Endodermal cell (in vitro differentiated cells): ENCODE measurements at regions not wholly inside any gene's neighbourhood (a gene's known extent, or its start where the extent isn't known, plus 50 kb on each side); places are given as distances from the start of the nearest gene placed in this dataset.

ENCODE experiments used
- DNase-seq: peaks from one replicate; pipeline ENCODE4 v3.0.0-alpha.2; 2017
- H3K27ac ChIP-seq: 2 replicates; pipeline ENCODE4 v1.5.1; 2013; ENCODE audit warnings: mild to moderate bottlenecking, low read depth, low read length, moderate library complexity
- H3K27me3 ChIP-seq: 2 replicates; pipeline ENCODE4 v1.6.1; 2013; ENCODE audit warnings: mild to moderate bottlenecking, low read length, moderate library complexity; ENCODE audit not compliant: insufficient read depth, control insufficient read depth, poor library complexity, severe bottlenecking
- H3K36me3 ChIP-seq: 2 replicates; pipeline ENCODE4 v1.7.0; 2013; ENCODE audit warnings: mild to moderate bottlenecking, low read length, moderate library complexity; ENCODE audit not compliant: control insufficient read depth, insufficient read depth
- H3K4me1 ChIP-seq: one replicate; pipeline ENCODE4 v1.7.0; 2013; ENCODE audit warnings: low read length; ENCODE audit not compliant: control insufficient read depth, insufficient read depth
- H3K4me3 ChIP-seq: 2 replicates; pipeline ENCODE4 v1.5.1; 2013; ENCODE audit warnings: mild to moderate bottlenecking, low read length, moderate library complexity
- H3K9ac ChIP-seq: 2 replicates; pipeline ENCODE4 v1.6.1; 2013; ENCODE audit warnings: mild to moderate bottlenecking, low read length, moderate library complexity; ENCODE audit not compliant: poor library complexity, severe bottlenecking; ENCODE audit errors: extremely low read depth
- H3K9me3 ChIP-seq: 2 replicates; pipeline ENCODE4 v1.6.1; 2013; ENCODE audit warnings: mild to moderate bottlenecking, low read length, moderate library complexity; ENCODE audit not compliant: control insufficient read depth
- H3K27ac Mint-ChIP-seq: 2 replicates; pipeline ENCODE4 v1.8.0; 2020; ENCODE audit warnings: mixed read lengths
- H3K27me3 Mint-ChIP-seq: 2 replicates; pipeline ENCODE4 v1.8.0; 2021; ENCODE audit warnings: mild to moderate bottlenecking, mixed read lengths; ENCODE audit not compliant: insufficient read depth
- H3K36me3 Mint-ChIP-seq: 2 replicates; pipeline ENCODE4 v1.8.0; 2020; ENCODE audit warnings: low read depth, mixed read lengths
- H3K4me1 Mint-ChIP-seq: 2 replicates; pipeline ENCODE4 v1.8.0; 2020; ENCODE audit warnings: mixed read lengths
- H3K4me3 Mint-ChIP-seq: 2 replicates; pipeline ENCODE4 v1.8.0; 2020; ENCODE audit warnings: mild to moderate bottlenecking, moderate library complexity, mixed read lengths
- H3K9me3 Mint-ChIP-seq: 2 replicates; pipeline ENCODE4 v1.8.0; 2020; ENCODE audit warnings: mild to moderate bottlenecking, mixed read lengths
- WGBS, 2 experiments: methylation state at CpG; one replicate each; pipeline versions ENCODE4 v1.1.5 to v1.1.7; 2013; ENCODE audit warnings: missing lambda C conversion rate in 2 of 2, mixed read lengths in 1 of 2; ENCODE audit not compliant: insufficient coverage in 1 of 2, insufficient read length in 1 of 2; 5-methylcytosine and 5-hydroxymethylcytosine counted together
- TF ChIP-seq, protein P1 (sequence below): fragments of 200-600 bp; sonication (generic); conservative IDR thresholded peaks from 2 replicates; pipeline ENCODE4 v1.5.0; 2021; ENCODE audit warnings: antibody characterized with exemption, mild to moderate bottlenecking

DNA sequence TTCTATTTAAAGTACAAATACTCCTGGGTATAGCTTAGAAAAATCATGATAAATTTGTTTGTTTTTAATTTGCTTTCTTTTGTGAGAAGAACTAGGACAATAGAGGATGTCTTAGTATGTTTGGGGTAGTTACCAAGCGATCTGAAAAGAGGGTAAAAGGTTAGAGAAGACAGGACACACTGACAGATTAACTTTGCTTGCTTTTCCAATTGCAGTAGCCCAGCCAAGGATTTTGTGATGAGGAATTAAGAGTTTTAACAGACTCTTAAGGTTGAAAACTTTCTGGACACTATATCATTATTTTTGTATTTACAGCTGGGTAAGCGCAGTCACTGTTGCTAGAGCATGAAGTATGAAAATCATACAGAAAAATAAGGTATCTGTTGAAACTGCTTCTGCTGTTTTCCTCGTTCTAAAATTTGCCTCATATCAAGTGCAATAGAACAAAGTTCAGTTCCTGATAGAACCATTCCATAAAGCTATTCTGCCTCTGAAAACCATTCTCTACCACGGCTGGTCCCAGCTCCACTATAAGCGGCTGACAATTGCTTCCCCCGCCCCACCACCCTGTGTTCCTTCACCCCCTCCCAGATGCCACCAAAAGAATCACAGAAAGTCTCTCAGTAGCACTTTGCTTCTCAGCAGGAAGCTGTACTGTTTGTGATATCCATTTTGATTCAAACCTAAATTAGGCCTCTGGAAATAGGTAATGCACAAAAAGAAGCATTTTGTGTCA lies 413.4 kb downstream of the BCAT1 start:
- H3K27ac Mint-ChIP-seq, result no peak overlapping the region
- Histone ChIP-seq H3K36me3 (no peaks in the 10 kb centered on the region), H3K9ac (no peak overlapping the region), H3K27ac (no peak overlapping the region), H3K4me3 (no peak overlapping the region), H3K4me1 (peaks cover 11% of the 10 kb centered on the region), H3K9me3 (no peaks in the 10 kb centered on the region), H3K27me3 (no peaks in the 10 kb centered on the region)
- H3K4me1 Mint-ChIP-seq, result peaks cover 40% of the 10 kb centered on the region
- 86 to 89% methylated on average over 4 to 6 of the region's 6 CpGs for WGBS, 2 experiments
- no peak overlapping the region for H3K4me3 Mint-ChIP-seq
- no peaks in the 10 kb centered on the region for H3K36me3 Mint-ChIP-seq
- no peak for DNase-seq
- H3K27me3 Mint-ChIP-seq, result no peaks in the 10 kb centered on the region
- TF ChIP-seq, protein P1, sequence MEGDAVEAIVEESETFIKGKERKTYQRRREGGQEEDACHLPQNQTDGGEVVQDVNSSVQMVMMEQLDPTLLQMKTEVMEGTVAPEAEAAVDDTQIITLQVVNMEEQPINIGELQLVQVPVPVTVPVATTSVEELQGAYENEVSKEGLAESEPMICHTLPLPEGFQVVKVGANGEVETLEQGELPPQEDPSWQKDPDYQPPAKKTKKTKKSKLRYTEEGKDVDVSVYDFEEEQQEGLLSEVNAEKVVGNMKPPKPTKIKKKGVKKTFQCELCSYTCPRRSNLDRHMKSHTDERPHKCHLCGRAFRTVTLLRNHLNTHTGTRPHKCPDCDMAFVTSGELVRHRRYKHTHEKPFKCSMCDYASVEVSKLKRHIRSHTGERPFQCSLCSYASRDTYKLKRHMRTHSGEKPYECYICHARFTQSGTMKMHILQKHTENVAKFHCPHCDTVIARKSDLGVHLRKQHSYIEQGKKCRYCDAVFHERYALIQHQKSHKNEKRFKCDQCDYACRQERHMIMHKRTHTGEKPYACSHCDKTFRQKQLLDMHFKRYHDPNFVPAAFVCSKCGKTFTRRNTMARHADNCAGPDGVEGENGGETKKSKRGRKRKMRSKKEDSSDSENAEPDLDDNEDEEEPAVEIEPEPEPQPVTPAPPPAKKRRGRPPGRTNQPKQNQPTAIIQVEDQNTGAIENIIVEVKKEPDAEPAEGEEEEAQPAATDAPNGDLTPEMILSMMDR, result no peak
- no peaks in the 10 kb centered on the region for H3K9me3 Mint-ChIP-seq

DNA sequence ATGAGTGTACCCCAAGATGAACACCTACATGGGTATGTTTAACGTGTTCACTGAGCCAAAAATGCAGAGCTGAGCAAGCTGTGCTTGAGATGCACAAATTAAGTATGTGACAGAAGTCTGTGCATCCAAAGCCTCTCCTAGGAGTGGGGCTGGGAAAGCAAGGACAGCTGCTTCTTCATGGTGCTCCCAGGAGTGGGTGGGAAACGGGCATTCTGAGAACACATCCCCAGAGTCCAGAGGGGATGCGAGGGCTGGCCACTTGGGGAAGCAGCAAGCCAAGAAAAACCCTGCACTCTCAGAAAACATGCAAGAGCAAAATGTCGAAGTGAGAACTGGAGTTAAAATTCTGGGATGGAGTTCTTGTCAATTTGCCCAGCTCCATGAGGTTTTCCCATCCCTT lies 414.3 kb downstream of the BCAT1 start:
- Histone ChIP-seq H3K4me1 (peaks cover 11% of the 10 kb centered on the region), H3K4me3 (no peak overlapping the region), H3K27ac (no peak overlapping the region), H3K9me3 (no peaks in the 10 kb centered on the region), H3K36me3 (no peaks in the 10 kb centered on the region), H3K9ac (no peak overlapping the region), H3K27me3 (no peaks in the 10 kb centered on the region)
- Mint-ChIP-seq H3K27me3 (no peaks in the 10 kb centered on the region), H3K27ac (no peak overlapping the region), H3K36me3 (no peaks in the 10 kb centered on the region), H3K4me1 (peaks cover 39% of the 10 kb centered on the region), H3K4me3 (no peak overlapping the region), H3K9me3 (no peaks in the 10 kb centered on the region)
- 74 to 86% methylated on average over 3 to 4 of the region's 4 CpGs for WGBS, 2 experiments
- TF ChIP-seq, protein P1, result peak; percentile 55
- DNase-seq, result peak; percentile 57

- Histone ChIP-seq H3K36me3 (no peaks in the 10 kb centered on the region), H3K27me3 (no peaks in the 10 kb centered on the region), H3K4me1 (peaks cover 11% of the 10 kb centered on the region), H3K4me3 (no peak overlapping the region), H3K9ac (no peak overlapping the region), H3K9me3 (no peaks in the 10 kb centered on the region), H3K27ac (no peak overlapping the region)
- Mint-ChIP-seq H3K27ac (no peak overlapping the region), H3K4me3 (no peak overlapping the region), H3K9me3 (no peaks in the 10 kb centered on the region), H3K27me3 (no peaks in the 10 kb centered on the region), H3K4me1 (peaks cover 34% of the 10 kb centered on the region), H3K36me3 (no peaks in the 10 kb centered on the region)
- no peak for DNase-seq
- 94 to 100% methylated on average over 1 to 3 of the region's 3 CpGs for WGBS, 2 experiments
- TF ChIP-seq, protein P1, result no peak
Measured at GRCh38 chr12:24533716-24534352, 415.1 kb downstream of the BCAT1 start.
